GM21447 (cell line): ENCODE measurements at regions not wholly inside any gene's neighbourhood (a gene's known extent, or its start where the extent isn't known, plus 50 kb on each side); places are given as distances from the start of the nearest gene placed in this dataset.

Experiments used
- ATAC-seq: cut with Tn5 transposase; IDR thresholded peaks from one replicate; pipeline ENCODE4 v1.9.1; 2021; ENCODE audit not compliant: unreplicated experiment

GRCh38 chr7:11290863-11291262 is 317.2 kb downstream of the PHF14 start:
- ATAC-seq, result no peak

DNA sequence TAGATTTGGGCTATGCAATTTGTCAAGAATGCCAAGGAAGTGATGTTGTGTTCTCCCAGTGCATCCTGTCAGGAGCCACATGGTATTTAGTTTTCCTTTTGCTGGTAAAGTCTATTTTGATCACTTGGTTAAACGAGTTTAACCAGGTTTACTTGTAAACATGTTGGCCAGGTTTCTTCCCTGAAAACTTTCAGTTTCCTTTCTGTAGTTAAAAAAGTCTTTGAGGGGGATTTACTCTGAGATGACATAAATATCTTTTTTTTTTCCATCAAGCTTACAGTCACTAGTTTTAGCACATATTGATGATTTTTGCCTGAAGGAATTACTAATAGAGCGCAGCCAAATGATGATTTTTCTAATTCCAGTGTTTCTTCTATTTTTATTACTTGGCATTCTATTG is 320.5 kb downstream of the PHF14 start:
- no peak for ATAC-seq

DNA sequence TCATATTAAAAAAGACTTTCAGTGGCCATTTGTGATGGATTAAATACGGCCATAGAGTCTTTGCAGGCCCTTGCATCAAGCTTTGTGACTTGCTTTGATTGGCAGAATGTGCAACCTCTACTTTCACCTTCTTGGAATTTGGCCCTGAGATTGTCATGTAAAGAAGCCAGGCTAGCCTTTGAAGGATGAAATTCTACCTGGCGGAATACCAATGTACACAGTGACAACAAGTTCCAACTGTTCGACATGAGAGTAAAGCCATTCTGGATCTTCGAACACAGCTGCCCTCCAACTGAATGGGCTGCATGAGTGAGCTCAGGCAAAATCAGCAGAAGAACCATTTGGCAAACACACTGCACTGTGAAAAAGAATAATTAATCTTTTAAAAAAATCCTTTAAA is 321.3 kb downstream of the PHF14 start:
- ATAC-seq, result no peak

- no peak for ATAC-seq
Measured at GRCh38 chr7:11297126-11297625, 323.5 kb downstream of the PHF14 start.

GRCh38 chr7:11297764-11298163 is 324.1 kb downstream of the PHF14 start:
- ATAC-seq, result no peak

GRCh38 chr7:11298220-11298619 is 324.5 kb downstream of the PHF14 start:
- ATAC-seq, result no peak

DNA sequence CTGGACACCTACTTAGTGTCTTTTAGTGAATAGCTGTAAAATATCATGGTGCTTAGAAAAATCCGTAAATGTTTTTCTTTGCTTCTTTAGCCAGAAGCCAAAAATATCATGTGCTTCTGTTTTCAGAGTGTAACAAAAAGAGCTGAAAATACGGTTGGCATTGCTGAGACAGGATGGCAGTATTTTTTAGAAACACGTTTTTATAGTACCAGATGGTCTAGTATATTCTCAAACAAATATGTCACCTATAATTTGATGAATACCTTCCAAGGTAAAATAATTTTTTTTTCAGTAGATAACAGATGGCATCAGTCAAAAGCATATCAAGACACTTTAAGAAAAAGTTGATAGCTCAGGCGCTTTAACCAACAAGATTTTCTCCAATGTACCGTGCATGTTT is 326.6 kb downstream of the PHF14 start:
- no peak for ATAC-seq

GRCh38 chr7:11302121-11302520 is 328.4 kb downstream of the PHF14 start:
- no peak for ATAC-seq

DNA sequence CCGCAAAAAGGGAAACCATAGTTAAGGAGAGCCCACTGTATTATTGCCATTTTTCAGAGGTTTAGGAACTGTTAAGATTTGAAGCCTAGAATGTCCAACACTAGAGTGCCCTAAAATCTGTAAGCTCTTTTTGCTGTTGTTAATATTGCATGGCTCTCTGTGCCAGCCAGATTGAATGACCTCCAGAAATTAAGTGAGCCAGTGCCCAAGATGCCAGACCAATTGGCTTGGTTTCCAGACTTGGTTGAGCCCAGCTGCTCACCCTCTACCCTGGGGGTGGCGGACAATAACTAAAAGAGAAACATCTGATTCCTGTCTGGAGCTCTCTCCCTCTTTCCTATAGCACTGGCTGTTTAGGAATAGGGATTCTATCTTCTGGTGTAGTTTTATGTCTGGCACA is 340.1 kb downstream of the PHF14 start:
- ATAC-seq, result no peak

- peak; percentile 47 for ATAC-seq
Measured at GRCh38 chr7:11315666-11316258, 342.1 kb downstream of the PHF14 start.

DNA sequence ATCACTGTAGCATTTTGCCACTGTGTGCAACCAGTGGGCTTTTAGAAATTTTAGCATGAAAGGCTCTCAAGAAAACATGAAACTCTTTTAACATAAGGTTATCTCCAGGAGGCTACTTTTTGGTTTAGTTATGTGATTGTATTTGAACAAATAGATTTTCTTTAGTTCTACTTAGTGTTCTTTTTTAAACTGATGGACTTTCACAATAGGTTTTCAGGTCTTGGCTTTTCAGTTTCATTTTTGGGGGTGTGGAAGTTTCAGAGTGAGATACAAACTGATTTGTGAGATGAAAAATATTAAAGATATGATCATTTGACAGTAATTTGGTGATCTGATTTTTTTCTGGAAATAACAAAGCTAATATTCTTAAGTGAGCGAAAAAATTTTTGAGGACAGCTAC is 344.1 kb downstream of the PHF14 start:
- peak; percentile 47 for ATAC-seq

GRCh38 chr7:11319491-11320274 is 346.0 kb downstream of the PHF14 start:
- ATAC-seq, result no peak
